CD1c-positive myeloid dendritic cell (primary cell): ENCODE measurements at regions not wholly inside any gene's neighbourhood (a gene's known extent, or its start where the extent isn't known, plus 50 kb on each side); places are given as distances from the start of the nearest gene placed in this dataset.
"Not testable (repeated sequence)": the region's sequence is repeated elsewhere in the genome, so short reads cannot be mapped to it uniquely, and the experiment has no call there.

ENCODE experiments used
- DNase-seq: peaks from one replicate; pipeline ENCODE4 v3.0.0-alpha.2; 2016; ENCODE audit errors: extremely low spot score

DNA sequence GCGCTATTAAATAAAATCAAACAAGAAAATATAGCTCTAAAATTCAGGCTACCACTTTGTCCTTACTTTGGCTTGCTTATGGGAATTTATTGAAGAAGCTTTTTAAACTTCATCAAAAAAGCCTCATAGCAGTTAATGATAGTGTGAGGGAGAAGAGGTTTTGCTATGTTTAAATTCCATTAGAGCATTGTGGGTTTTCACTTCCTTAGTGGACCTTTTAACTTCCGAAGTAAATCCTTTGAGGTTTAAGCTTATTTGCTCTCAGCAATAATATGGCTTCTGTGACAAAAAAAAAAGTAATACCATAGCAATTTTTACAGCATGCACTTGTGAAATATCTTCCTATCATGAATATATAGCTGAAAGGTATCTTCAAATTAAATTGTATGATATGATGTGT lies 120.2 kb upstream of the NDST4 start:
- no peak for DNase-seq

DNA sequence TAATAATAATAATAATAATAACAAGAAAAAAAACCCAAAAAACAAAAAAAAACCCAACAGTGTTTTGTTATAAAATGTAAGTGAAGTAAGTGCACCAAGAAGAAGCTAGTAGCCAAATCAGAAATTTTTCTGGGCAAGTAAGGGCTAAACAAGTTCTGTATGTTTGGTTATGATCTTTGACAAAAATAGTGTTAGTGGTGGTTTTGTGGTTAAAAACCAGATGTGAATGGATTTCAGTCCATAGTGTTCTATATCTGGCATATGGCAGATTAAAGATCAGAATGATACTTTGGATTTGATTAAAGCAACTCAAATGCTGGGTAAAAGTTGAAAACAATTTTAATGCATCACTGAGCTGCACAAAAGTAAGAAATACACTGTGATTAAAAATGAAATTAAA lies 116.5 kb upstream of the NDST4 start:
- no peak for DNase-seq

- no peak for DNase-seq
Measured at GRCh38 chr4:115228851-115229250, 115.4 kb upstream of the NDST4 start.

- DNase-seq: no peak
Measured at GRCh38 chr4:115222061-115222460, 108.6 kb upstream of the NDST4 start.

GRCh38 chr4:115219862-115220261 lies 106.4 kb upstream of the NDST4 start:
- DNase-seq: no peak

DNA sequence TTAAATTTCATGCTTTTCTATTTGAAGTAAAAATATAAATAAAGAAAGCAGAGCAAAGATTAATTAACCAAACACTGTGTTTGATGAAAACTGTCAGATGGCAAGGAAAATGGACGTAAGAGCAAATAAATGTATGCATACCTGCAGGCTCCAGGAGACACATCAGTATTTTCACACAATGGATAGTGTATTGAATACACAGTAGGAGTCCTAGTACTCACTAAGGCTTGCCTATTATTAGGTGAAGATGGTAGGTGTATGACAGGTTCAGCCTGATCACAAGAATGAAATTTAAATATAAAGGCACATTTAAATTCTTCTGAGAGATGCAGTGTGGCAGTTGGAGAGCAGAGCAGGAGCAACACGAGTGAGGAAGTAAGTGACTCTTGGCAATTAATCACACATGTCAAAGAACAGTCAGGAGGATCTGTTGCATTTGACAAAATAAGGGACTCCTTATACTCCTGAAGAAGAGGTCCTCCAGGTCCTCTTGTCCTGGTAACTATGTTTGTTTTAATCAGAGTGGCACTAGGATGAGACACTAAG lies 106.0 kb upstream of the NDST4 start:
- DNase-seq: no peak

GRCh38 chr4:115215935-115216334 lies 102.5 kb upstream of the NDST4 start:
- DNase-seq: no peak

- DNase-seq: no peak
Measured at GRCh38 chr4:115213716-115214115, 100.3 kb upstream of the NDST4 start.

- DNase-seq: no peak
Measured at GRCh38 chr4:115201042-115201330, 87.6 kb upstream of the NDST4 start.

GRCh38 chr4:115200201-115201041 lies 87.0 kb upstream of the NDST4 start:
- DNase-seq: not testable (repeated sequence)

- not testable (repeated sequence) for DNase-seq
Measured at GRCh38 chr4:115194612-115195011, 81.2 kb upstream of the NDST4 start.

- DNase-seq: no peak
Measured at GRCh38 chr4:115190529-115190928, 77.1 kb upstream of the NDST4 start.

DNA sequence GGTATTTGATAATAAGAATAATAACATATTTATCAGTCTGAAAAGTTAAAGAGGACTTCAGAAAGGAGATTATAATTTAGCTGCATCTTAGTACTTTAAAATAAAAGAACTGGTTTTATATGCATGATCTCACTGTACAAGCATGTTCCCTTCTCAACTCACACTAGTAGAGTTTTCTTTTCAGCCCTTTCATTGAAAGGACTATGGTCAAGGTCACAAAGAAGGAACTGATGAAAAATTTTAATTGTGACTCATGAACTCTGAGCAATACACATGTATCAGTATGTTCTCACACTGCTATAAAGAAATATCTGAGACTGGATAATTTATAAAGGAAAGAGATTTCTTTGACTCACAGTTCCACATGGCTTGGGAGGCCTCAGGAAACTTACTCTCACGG lies 73.7 kb upstream of the NDST4 start:
- no peak for DNase-seq

DNA sequence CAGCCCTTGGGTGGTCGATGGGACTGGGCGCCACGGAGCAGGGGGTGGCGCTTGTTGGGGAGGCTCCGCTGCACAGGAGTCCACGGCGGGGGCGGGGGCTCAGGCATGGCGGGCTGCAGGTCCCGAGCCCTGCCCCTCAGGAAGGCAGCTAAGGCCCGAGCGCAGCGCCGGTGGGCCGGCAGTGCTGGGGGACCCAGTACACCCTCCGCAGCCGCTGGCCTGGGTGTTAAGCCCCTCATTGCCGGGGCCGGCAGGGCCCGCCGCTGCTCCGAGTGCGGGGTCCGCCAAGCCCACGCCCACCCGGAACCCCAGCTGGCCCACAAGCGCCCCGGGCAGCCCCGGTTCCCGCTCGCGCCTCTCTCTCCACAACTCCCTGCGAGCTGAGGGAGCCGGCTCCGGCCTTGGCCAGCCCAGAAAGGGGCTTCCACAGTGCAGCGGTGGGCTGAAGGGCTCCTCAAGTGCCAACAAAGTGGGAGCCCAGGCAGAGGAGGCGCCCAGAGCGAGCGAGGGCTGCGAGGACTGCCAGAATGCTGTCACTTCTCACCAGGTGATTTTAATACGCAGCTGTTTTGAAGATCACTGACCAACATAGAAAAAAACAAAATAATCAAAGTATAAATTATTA lies 66.1 kb upstream of the NDST4 start:
- not testable (repeated sequence) for DNase-seq

- not testable (repeated sequence) for DNase-seq
Measured at GRCh38 chr4:115178687-115179086, 65.3 kb upstream of the NDST4 start.

GRCh38 chr4:115171220-115171619 lies 57.8 kb upstream of the NDST4 start:
- no peak for DNase-seq

GRCh38 chr4:115165503-115165902 lies 52.1 kb upstream of the NDST4 start:
- no peak for DNase-seq
